IPS-15b (cell line): ENCODE measurements at regions not wholly inside any gene's neighbourhood (a gene's known extent, or its start where the extent isn't known, plus 50 kb on each side); places are given as distances from the start of the nearest gene placed in this dataset.

Source experiments
- H3K27me3 ChIP-seq: one replicate; pipeline ENCODE4 v1.6.1; 2013; ENCODE audit warnings: low read length; ENCODE audit not compliant: control insufficient read depth, insufficient read depth
- H3K36me3 ChIP-seq: one replicate; pipeline ENCODE4 v1.6.1; 2013; ENCODE audit warnings: low read length; ENCODE audit not compliant: control insufficient read depth, insufficient read depth
- H3K4me1 ChIP-seq: one replicate; pipeline ENCODE4 v1.6.1; 2013; ENCODE audit warnings: mild to moderate bottlenecking, low read length; ENCODE audit not compliant: control insufficient read depth, insufficient read depth
- H3K4me3 ChIP-seq: one replicate; pipeline ENCODE4 v1.5.1; 2013; ENCODE audit warnings: low read depth, low read length
- H3K9ac ChIP-seq: one replicate; pipeline ENCODE4 v1.6.1; 2013; ENCODE audit warnings: low read depth, mild to moderate bottlenecking, low read length
- H3K9me3 ChIP-seq: one replicate; pipeline ENCODE4 v1.6.1; 2013; ENCODE audit warnings: mild to moderate bottlenecking, low read length; ENCODE audit not compliant: control insufficient read depth, insufficient read depth

- no peaks in the 10 kb centered on the region for H3K9me3 ChIP-seq
- H3K4me1 ChIP-seq = no peaks in the 10 kb centered on the region
- H3K4me3 ChIP-seq = no peak overlapping the region
- no peaks in the 10 kb centered on the region for H3K27me3 ChIP-seq
- H3K9ac ChIP-seq = no peak overlapping the region
- H3K36me3 ChIP-seq = no peaks in the 10 kb centered on the region
Measured at GRCh38 chr12:115064296-115064695, 380.3 kb upstream of the TBX3 start.

GRCh38 chr12:115062741-115063140 lies 378.8 kb upstream of the TBX3 start:
- H3K27me3 ChIP-seq = no peaks in the 10 kb centered on the region
- no peaks in the 10 kb centered on the region for H3K9me3 ChIP-seq
- H3K4me1 ChIP-seq = peaks cover 9% of the 10 kb centered on the region
- H3K9ac ChIP-seq = no peak overlapping the region
- H3K4me3 ChIP-seq = no peak overlapping the region
- H3K36me3 ChIP-seq = no peaks in the 10 kb centered on the region

DNA sequence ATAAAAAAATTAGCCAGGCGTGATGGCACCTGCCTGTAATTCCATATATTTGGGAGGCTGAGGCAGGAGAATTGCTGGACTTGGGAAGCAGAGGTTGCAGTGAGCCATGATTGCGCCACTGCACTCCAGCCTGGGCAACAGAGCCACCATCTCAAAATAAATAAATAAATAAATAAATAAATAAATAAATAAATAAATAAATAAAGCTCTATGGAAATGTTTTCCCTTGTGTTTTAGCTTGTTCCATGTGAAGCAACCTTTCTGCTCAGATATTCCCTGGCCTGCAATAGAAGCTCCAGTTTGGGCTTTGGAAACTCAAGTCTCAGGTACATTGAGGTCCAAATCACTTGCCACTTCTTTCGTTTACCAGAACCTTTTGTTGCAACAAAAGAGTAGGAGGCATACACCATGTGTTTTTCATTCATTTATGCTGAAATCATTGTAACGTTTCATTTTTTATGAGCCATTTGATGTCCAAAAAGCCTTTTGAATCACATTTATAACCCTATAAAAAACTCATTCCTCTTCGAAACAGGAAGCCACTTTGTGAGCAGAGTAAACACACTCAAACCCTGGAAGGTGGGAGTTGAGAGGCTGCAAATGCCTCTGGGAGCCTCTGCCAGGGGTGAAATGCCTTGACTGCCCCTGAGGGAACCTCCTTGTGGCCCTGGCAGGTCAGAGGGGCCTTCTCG lies 376.6 kb upstream of the TBX3 start:
- Histone ChIP-seq H3K27me3 (no peaks in the 10 kb centered on the region), H3K36me3 (no peaks in the 10 kb centered on the region), H3K9me3 (no peaks in the 10 kb centered on the region), H3K4me3 (no peak overlapping the region), H3K4me1 (peaks cover 14% of the 10 kb centered on the region), H3K9ac (no peak overlapping the region)

- H3K9me3 ChIP-seq = no peaks in the 10 kb centered on the region
Measured at GRCh38 chr12:115057445-115057844, 373.5 kb upstream of the TBX3 start.

DNA sequence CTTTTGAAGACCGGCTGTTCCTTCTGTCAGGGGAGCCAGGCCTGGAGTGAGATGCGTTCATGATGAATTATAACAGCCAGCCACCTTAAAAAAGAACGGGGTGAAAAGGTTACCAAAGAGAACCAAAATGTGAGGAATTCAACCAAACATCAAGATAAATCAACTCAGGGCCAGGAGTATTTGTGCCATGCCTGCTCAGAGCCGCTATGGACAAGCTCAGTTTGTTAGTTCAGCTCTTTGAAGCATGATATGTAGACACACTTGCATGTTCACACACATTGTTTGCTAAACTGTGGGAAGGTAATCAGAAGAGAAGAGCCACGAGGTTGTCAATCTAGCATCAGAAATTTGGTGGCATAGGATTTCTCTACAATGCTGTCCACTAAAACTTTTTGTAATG lies 367.4 kb upstream of the TBX3 start:
- Histone ChIP-seq H3K4me3 (no peak overlapping the region), H3K36me3 (no peaks in the 10 kb centered on the region), H3K4me1 (peaks cover 2% of the 10 kb centered on the region), H3K9ac (no peak overlapping the region), H3K9me3 (no peaks in the 10 kb centered on the region), H3K27me3 (no peaks in the 10 kb centered on the region)

More at GRCh38 chr12:115057445-115057844, 373.5 kb upstream of the TBX3 start:
- no peak overlapping the region for H3K9ac ChIP-seq
- H3K36me3 ChIP-seq = no peaks in the 10 kb centered on the region
- H3K27me3 ChIP-seq = no peaks in the 10 kb centered on the region
- peaks cover 14% of the 10 kb centered on the region for H3K4me1 ChIP-seq
- H3K4me3 ChIP-seq = no peak overlapping the region

- Histone ChIP-seq H3K9me3 (no peaks in the 10 kb centered on the region), H3K4me3 (no peak overlapping the region), H3K4me1 (peaks cover 2% of the 10 kb centered on the region), H3K36me3 (no peaks in the 10 kb centered on the region), H3K27me3 (no peaks in the 10 kb centered on the region), H3K9ac (no peak overlapping the region)
Measured at GRCh38 chr12:115049614-115050013, 365.6 kb upstream of the TBX3 start.

- no peak overlapping the region for H3K4me3 ChIP-seq
- no peaks in the 10 kb centered on the region for H3K9me3 ChIP-seq
- peaks cover 6% of the 10 kb centered on the region for H3K4me1 ChIP-seq
- H3K9ac ChIP-seq = no peak overlapping the region
- H3K27me3 ChIP-seq = no peaks in the 10 kb centered on the region
- H3K36me3 ChIP-seq = no peaks in the 10 kb centered on the region
Measured at GRCh38 chr12:115046805-115047204, 362.8 kb upstream of the TBX3 start.

DNA sequence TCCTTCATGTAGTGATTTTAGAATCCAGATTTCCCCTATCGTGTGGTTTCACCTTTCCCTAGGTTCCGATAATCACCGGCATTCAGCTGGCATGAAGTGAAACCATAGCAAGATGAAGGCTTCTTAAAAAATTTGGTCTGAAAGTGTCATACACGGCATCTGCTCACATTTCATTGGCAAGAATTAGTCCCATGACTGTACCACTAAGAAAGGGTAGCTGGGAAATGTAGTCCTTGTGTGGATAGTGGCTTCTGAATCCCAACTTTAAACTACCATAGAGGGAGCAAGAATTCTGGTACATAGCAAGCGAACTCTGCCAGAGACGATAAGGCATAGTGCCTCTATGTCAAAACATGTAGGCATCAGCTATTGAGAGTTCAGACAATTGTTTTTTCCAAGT lies 360.1 kb upstream of the TBX3 start:
- Histone ChIP-seq H3K4me1 (peaks cover 3% of the 10 kb centered on the region), H3K4me3 (no peak overlapping the region)

GRCh38 chr12:115043079-115043478 lies 359.1 kb upstream of the TBX3 start:
- no peak overlapping the region for H3K9ac ChIP-seq
- no peaks in the 10 kb centered on the region for H3K36me3 ChIP-seq
- no peaks in the 10 kb centered on the region for H3K27me3 ChIP-seq
- peaks cover 3% of the 10 kb centered on the region for H3K4me1 ChIP-seq
- no peak overlapping the region for H3K4me3 ChIP-seq
- H3K9me3 ChIP-seq = no peaks in the 10 kb centered on the region

More for the DNA sequence above, 360.1 kb upstream of the TBX3 start:
- Histone ChIP-seq H3K36me3 (no peaks in the 10 kb centered on the region), H3K9ac (no peak overlapping the region), H3K9me3 (no peaks in the 10 kb centered on the region), H3K27me3 (no peaks in the 10 kb centered on the region)

DNA sequence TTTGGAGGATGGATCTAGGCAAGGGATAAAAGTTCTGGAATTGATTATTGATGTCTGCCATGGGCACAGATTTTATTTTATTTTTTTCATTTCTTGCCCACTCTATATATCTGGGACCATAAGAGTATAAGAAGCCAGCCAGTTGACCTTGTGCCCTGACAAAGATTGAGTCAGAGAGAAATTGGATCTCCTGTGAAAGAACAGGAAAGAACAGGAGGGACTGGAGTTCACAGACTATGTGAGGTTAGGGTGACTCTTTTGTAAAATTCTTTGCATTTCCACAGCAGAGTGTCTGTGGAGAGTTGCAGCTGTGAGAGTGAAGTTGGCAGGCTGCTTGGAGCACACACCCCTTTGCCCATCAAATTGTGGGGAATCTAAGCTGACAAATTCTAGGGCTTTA lies 358.4 kb upstream of the TBX3 start:
- H3K4me1 ChIP-seq = peaks cover 3% of the 10 kb centered on the region
- H3K27me3 ChIP-seq = no peaks in the 10 kb centered on the region
- H3K9me3 ChIP-seq = no peaks in the 10 kb centered on the region
- H3K4me3 ChIP-seq = no peak overlapping the region
- no peak overlapping the region for H3K9ac ChIP-seq
- no peaks in the 10 kb centered on the region for H3K36me3 ChIP-seq

DNA sequence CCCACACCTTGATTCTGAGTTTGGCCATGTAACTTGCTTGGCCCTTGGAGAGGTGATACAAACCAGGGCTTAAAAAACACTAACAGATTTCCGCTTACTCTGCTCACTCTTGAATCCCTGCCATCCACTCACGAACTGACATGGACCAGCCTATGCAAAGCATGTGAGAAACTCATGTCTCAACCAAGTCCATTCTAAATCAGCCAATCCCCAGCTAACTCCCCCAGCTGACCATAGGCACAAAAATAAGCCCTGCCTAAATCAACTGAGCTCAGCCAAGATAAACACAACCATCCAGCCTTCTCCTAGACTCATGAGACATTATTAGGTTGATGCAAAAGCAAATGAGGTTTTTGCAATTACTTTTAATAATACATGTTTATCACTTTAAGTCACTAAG lies 353.9 kb upstream of the TBX3 start:
- Histone ChIP-seq H3K36me3 (no peaks in the 10 kb centered on the region), H3K9me3 (no peaks in the 10 kb centered on the region), H3K27me3 (no peaks in the 10 kb centered on the region), H3K4me3 (no peak overlapping the region), H3K4me1 (no peaks in the 10 kb centered on the region), H3K9ac (no peak overlapping the region)

GRCh38 chr12:115035535-115036107 lies 351.6 kb upstream of the TBX3 start:
- no peaks in the 10 kb centered on the region for H3K4me1 ChIP-seq
- no peaks in the 10 kb centered on the region for H3K36me3 ChIP-seq
- no peaks in the 10 kb centered on the region for H3K9me3 ChIP-seq
- no peak overlapping the region for H3K4me3 ChIP-seq
- no peak overlapping the region for H3K9ac ChIP-seq
- no peaks in the 10 kb centered on the region for H3K27me3 ChIP-seq
